ENCODE measurements at regions not wholly inside any gene's neighbourhood (a gene's known extent, or its start where the extent isn't known, plus 50 kb on each side); places are given as distances from the start of the nearest gene placed in this dataset.

DNA sequence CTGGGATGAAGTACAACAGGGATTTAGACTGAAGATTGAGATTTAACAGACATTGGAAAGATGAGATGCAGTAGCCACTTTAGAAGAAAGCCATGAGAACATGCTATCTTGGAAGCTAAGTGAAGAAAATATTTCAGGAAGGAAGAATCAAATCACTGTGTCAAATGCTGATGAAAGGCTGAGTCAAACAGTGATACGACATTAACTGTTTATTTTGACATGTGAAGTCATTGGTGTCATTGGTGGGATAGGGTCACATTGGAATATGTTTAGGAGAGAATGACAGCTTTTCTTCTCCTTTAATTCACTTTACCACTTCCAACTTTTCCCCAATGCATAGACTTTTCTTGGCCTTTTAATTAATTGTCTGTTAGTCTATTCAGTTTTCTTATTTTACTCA, 653.0 kb upstream of the BOD1L1 start:
- no peaks in the 10 kb centered on the region for H3K27me3 ChIP-seq
- 38 to 82% methylated on average over 1 of the region's 1 CpG for WGBS, 2 donors
- TF ChIP-seq CTCF (IDR thresholded peaks at IDR 0.05), result no peak
- TF ChIP-seq POLR2AphosphoS5 (IDR thresholded peaks at IDR 0.05), result no peak
- TF ChIP-seq POLR2A (IDR thresholded peaks at IDR 0.05), result no peak
- TF ChIP-seq EP300 (IDR thresholded peaks at IDR 0.05), result no peak

DNA sequence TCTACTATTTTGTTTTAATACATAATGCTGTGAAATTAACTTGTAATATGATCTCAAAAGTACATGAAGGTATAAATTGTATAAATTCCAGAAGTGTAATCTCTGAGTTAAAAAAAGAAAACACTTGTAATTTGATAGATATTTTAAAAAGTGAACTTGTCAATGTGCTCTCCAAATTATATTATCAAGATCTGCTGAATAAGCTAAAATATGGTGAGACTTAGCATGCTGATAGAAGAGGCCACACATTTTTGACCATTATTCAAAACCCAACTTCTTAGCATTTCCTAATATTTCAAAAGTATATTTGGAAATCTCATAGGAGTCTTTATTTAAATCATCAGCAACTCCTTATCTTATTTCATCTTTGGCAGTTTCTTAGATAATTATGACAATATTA, 657.1 kb upstream of the BOD1L1 start:
- no peaks in the 10 kb centered on the region for H3K27me3 ChIP-seq

More for the DNA sequence above, 653.0 kb upstream of the BOD1L1 start:
- no peaks in the 10 kb centered on the region for H3K36me3 ChIP-seq
- H3K9me3 ChIP-seq, result no peaks in the 10 kb centered on the region
- ATAC-seq (ENCODE audit: low FRiP score in 2 of 2) (no peak), DNase-seq (no peak)
- H3K27ac ChIP-seq, result no peak overlapping the region
- no peaks in the 10 kb centered on the region for H3K4me1 ChIP-seq
- H3K4me3 ChIP-seq, result no peak overlapping the region

GRCh38 chr4:14289708-14290107, 662.2 kb upstream of the BOD1L1 start:
- no peaks in the 10 kb centered on the region for H3K4me1 ChIP-seq
- 86% methylated on average over 1 of the region's 1 CpG for WGBS, 2 donors
- DNase-seq (no peak), ATAC-seq (ENCODE audit: low FRiP score in 2 of 2) (no peak)
- TF ChIP-seq POLR2AphosphoS5 (IDR thresholded peaks at IDR 0.05) (no peak), EP300 (IDR thresholded peaks at IDR 0.05) (no peak), CTCF (IDR thresholded peaks at IDR 0.05) (no peak), POLR2A (IDR thresholded peaks at IDR 0.05) (no peak)
- no peak overlapping the region for H3K27ac ChIP-seq
- H3K4me3 ChIP-seq, result no peak overlapping the region
- H3K27me3 ChIP-seq, result no peaks in the 10 kb centered on the region
- H3K9me3 ChIP-seq, result no peaks in the 10 kb centered on the region
- no peaks in the 10 kb centered on the region for H3K36me3 ChIP-seq

More for the DNA sequence above, 657.1 kb upstream of the BOD1L1 start:
- Histone ChIP-seq H3K36me3 (no peaks in the 10 kb centered on the region), H3K27ac (no peak overlapping the region), H3K9me3 (no peaks in the 10 kb centered on the region), H3K4me3 (no peak overlapping the region), H3K4me1 (no peaks in the 10 kb centered on the region)
- ATAC-seq (ENCODE audit: low FRiP score in 2 of 2) (no peak), DNase-seq (no peak)
- TF ChIP-seq POLR2A (IDR thresholded peaks at IDR 0.05) (no peak), CTCF (IDR thresholded peaks at IDR 0.05) (no peak), EP300 (IDR thresholded peaks at IDR 0.05) (no peak), POLR2AphosphoS5 (IDR thresholded peaks at IDR 0.05) (no peak)

GRCh38 chr4:14293582-14293981, 666.1 kb upstream of the BOD1L1 start:
- H3K27ac ChIP-seq, result no peak overlapping the region
- DNase-seq (no peak), ATAC-seq (ENCODE audit: low FRiP score in 2 of 2) (no peak)
- no peaks in the 10 kb centered on the region for H3K9me3 ChIP-seq
- no peaks in the 10 kb centered on the region for H3K4me1 ChIP-seq
- TF ChIP-seq EP300 (IDR thresholded peaks at IDR 0.05) (no peak), CTCF (IDR thresholded peaks at IDR 0.05) (no peak), POLR2AphosphoS5 (IDR thresholded peaks at IDR 0.05) (no peak), POLR2A (IDR thresholded peaks at IDR 0.05) (no peak)
- H3K4me3 ChIP-seq, result no peak overlapping the region
- 77 to 84% methylated on average over 3 of the region's 3 CpGs for WGBS, 2 donors
- no peaks in the 10 kb centered on the region for H3K27me3 ChIP-seq
- no peaks in the 10 kb centered on the region for H3K36me3 ChIP-seq

GRCh38 chr4:14294611-14295010, 667.1 kb upstream of the BOD1L1 start:
- H3K4me3 ChIP-seq, result no peak overlapping the region
- 54 to 74% methylated on average over 2 of the region's 2 CpGs for WGBS, 2 donors
- no peaks in the 10 kb centered on the region for H3K27me3 ChIP-seq
- DNase-seq (no peak), ATAC-seq (ENCODE audit: low FRiP score in 2 of 2) (no peak)
- no peaks in the 10 kb centered on the region for H3K36me3 ChIP-seq
- H3K27ac ChIP-seq, result no peak overlapping the region
- no peaks in the 10 kb centered on the region for H3K4me1 ChIP-seq
- H3K9me3 ChIP-seq, result no peaks in the 10 kb centered on the region
- no peak for TF ChIP-seq CTCF (IDR thresholded peaks at IDR 0.05)
